Amniotic epithelial cell (primary cell): ENCODE measurements at regions not wholly inside any gene's neighbourhood (a gene's known extent, or its start where the extent isn't known, plus 50 kb on each side); places are given as distances from the start of the nearest gene placed in this dataset.

Experiments used
- DNase-seq: peaks from one replicate; pipeline ENCODE4 v3.0.0-alpha.2; 2010; ENCODE audit warnings: low read depth

- DNase-seq: no peak
Measured at GRCh38 chr20:56835829-56836550, 206.9 kb downstream of the TFAP2C start.

GRCh38 chr20:56839222-56839621, 210.1 kb downstream of the TFAP2C start:
- no peak for DNase-seq

DNA sequence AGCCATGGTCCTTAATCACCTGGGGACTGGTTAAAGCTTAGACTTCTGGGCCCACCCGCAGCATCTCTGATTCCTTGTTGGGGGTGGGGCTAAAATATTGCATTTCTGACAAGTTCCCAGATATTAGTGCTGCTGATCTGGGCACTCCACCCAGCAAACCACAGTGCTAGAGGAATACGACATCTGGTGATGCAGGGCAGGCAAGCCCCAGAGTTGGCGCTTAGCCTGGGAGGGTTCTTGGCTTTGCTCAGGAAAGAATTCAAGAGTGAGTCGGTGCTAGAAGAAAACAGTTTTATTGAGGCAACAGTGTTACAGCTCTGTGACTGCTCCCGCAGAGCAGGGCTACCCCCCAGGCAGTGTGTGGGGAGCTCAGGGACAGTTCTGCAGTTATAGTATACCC, 210.7 kb downstream of the TFAP2C start:
- no peak for DNase-seq

- no peak for DNase-seq
Measured at GRCh38 chr20:56840716-56841261, 211.7 kb downstream of the TFAP2C start.

- DNase-seq: no peak
Measured at GRCh38 chr20:56841346-56841908, 212.3 kb downstream of the TFAP2C start.

DNA sequence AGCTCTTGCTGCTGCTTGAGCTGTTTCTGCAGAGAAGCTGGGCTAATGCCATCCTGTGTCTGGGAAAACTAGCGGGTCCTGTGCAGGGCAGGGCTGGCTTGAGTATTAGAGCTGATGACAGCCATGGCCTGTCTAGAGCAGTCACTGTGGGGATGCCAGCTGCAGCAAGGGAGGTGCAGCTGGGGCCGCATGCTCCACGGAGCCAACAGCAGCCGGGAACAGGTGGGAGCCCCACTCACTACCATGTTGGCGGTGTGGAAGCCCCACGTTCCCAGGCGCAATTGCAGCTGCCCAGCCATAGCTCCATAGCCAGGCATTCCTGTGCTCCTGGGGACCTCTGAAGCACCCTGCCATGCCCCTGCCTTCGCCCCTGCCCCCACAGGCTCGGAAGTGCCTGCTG, 212.9 kb downstream of the TFAP2C start:
- no peak for DNase-seq

- DNase-seq: no peak
Measured at GRCh38 chr20:56843386-56843785, 214.3 kb downstream of the TFAP2C start.

- no peak for DNase-seq
Measured at GRCh38 chr20:56843817-56844216, 214.7 kb downstream of the TFAP2C start.

DNA sequence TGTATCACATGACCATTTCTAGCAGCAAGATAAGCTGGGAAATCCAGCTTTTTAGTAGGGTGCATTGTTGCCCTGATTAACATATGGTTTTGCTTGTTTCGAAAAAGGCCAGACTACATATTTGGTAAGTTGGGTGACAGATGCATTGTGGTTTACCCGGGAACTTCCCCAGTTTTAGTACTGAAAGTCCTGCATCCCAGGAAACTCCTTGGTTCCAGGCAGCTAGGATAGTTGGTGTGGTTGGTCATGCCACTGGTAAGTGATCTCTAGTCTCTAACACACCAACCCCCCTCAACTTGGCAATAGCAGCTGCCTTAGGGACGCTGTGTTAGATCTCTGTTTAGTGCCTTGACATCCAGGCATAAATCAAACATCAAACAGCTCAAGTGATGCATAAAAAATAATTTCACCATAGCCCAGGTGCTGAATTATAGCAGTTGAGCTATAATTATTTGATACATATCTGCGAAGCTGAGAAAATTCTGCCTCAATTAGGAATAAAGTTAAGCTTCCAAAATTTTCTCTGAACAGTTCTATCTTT, 216.5 kb downstream of the TFAP2C start:
- no peak for DNase-seq

- no peak for DNase-seq
Measured at GRCh38 chr20:56848561-56848960, 219.5 kb downstream of the TFAP2C start.

- DNase-seq: no peak
Measured at GRCh38 chr20:56851552-56851951, 222.4 kb downstream of the TFAP2C start.

DNA sequence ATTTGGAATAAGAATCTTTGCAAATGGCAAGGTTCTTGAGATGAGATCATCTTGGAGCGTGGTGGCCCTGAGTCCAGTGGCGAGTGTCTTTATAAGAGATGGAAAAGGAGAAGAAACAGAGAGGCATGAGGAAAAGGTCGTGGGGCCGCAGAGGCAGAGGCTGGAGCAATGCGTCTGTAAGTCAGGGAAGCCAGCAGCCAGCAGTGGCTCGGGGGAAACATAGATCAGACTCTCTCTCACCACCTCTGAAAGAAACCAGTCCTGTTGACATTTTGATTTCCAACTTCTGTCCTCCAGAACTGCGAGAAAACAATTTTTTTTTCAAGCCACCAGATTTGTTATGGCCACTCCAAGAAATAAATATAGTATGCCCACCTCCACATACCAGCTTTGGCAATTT, 226.6 kb downstream of the TFAP2C start:
- DNase-seq: no peak

DNA sequence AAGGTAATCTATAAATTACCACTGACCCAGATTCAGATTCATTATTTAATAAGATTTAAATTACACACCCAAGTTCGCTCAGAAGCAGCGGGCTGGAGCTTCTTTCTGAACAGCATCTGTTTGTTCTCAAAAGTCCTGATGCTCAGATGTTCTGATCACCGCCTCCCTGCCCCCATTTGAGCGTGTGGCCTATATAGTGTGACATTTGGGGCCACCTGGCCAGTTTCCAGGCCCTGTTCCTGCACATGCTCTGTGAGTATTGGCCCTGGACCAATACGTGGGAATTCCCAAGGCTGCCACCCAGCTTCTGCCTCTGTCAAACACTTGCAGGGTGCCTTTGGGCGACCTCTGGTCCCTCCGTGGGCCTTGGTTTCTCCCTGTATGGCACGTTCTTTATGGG, 228.8 kb downstream of the TFAP2C start:
- no peak for DNase-seq

DNA sequence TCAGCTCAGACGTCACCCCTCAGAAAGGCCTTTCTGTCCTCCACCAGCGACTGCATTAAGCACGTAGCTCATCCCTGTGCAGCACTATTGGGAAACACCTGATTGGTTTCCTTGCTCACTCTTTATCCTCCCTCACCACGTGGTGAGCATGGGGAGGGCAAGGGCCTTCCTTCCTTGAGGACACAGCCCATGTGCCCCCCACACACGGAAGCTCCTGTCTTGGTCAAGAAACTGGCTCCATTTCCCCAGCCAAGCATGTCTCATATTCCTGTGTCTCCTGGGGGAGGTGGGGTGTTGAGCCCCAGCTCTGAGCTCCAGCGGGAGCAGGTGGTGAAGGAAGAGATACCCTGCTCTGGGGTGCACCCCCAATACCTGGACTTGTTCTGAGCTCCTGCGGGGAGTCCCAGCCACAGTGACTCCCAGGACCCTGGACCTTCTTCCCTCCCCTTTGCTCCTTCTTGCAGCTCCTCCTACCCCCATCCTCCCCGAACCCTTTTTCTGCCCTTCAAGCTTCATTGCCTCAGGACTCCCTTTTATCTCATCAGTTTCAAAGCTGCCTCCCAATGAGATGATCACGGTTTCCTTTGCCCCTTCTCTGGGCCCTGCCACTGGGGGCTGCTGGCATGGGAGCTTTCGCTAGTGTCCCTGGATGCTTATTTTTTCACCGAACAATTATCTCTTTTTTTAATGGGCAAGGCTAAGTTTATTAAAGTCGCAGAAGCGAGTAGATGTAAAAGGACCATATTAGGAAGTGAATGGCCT, 230.1 kb downstream of the TFAP2C start:
- no peak for DNase-seq

- no peak for DNase-seq
Measured at GRCh38 chr20:56859801-56860261, 230.7 kb downstream of the TFAP2C start.

GRCh38 chr20:56860413-56860812, 231.3 kb downstream of the TFAP2C start:
- no peak for DNase-seq

GRCh38 chr20:56861590-56861989, 232.5 kb downstream of the TFAP2C start:
- DNase-seq: no peak

- no peak for DNase-seq
Measured at GRCh38 chr20:56865055-56865454, 235.9 kb downstream of the TFAP2C start.

DNA sequence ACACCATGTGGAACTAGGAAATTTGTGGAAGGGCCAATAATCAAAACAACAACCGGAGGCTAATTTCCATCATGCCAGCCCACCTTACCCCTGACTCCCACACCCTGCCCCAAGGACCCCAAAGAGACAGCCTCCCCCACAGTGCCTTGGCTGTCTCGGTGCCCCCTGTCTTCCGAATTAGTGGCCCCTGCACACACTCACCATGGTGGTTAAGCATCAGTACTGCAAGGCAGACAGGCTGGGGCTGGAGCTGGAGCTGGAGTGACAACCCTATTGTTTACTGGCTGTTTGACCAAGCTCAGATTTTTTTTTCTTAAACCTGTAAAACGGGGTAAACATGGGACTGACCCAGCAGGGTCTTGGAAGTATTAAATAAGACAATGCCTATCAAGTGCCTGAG, 238.0 kb downstream of the TFAP2C start:
- DNase-seq: no peak

DNA sequence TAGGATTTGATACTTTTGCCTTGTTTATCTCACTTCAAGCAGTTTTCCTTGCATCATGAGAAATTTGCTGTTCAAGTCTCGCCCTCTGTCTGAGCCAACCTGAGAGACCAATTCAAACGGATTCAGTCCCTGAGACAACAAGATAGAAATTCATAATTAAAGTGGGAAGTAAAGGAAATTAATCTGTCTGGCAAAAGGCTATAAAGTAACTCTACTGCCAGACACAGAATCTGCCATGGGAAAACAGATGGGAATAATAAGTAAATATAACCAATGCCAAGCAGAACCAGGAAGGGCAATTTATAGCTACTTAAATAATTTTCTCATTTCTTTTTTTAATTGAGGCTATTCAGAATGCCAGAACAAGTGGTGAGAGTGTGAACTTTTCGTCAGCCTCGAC, 239.6 kb downstream of the TFAP2C start:
- DNase-seq: no peak

DNA sequence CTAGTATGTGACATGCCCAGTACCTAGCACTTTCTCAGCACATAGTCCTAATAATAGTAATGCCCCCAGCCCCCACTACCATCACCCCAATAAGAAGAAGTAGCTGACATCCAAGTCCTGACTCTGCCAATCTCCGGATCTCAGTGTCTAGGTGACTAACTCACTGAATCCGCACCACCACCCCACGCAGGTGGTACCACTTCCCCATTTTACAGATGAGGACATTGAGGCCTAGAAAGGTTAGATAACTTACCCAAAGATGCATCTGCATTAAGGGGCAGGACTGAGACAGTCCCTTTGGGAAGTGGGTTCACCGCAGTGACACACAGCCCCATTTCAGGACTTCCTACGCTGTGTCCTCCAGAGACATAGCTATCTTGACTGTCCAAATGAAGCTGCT, 241.2 kb downstream of the TFAP2C start:
- DNase-seq: no peak

DNA sequence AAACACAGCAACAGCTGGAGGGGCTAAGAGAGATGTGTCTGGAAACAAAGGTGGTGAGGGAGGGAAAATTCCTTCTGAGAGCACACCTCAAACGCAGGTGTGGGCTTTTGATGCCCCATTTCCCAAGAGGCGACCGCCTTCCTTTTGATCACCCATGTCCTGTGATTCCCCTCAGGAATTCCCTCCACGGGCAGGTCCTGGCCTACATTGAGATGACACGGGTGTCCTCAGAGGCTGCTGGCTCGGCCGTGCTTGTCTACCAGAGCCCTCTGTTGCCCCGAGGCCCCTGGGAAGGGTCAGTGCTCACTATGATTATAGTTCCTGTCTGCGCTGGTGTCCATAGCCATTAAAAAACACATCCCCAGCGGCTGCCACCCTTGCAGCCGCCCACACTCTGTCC, 242.6 kb downstream of the TFAP2C start:
- no peak for DNase-seq
